ENCODE measurements at regions not wholly inside any gene's neighbourhood (a gene's known extent, or its start where the extent isn't known, plus 50 kb on each side); places are given as distances from the start of the nearest gene placed in this dataset.

DNA sequence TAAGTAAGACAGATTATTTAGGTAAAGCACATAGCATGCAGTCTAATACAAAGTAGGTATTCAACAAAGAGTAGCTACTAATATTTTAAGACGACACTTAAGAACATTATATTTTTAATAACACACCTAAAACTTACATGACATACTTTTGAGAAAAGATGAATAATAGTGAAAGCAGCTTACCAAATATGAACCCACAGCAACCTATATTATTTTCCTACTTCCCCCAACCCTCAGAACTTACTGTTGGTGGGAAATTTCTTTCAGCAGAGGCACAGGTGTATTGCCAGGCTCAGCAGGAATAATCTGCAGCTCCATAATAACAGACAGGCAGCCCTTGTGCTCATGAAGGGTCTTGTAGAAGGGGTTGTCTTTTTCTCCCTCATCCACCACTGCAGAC lies 498.9 kb downstream of the GLUD2 start:
- H3K9me3 ChIP-seq (replicated peaks in 1 of 2; ENCODE audit: control insufficient read depth in 1 of 2, insufficient read depth in 1 of 2, low read length in 2 of 2), result peaks cover 0 to 14% of the 10 kb centered on the region in 2 donors
- no CpG with 5 or more reads among the region's 1 CpG for WGBS (ENCODE audit: insufficient coverage)
- no peaks in the 10 kb centered on the region for H3K79me2 ChIP-seq (ENCODE audit: insufficient read depth, low read length)
- H3K4me2 ChIP-seq (replicated peaks; ENCODE audit: extremely low read depth, low read length, poor library complexity, severe bottlenecking), result no peak overlapping the region
- no peaks in the 10 kb centered on the region for H4K20me1 ChIP-seq (ENCODE audit: insufficient read depth, low read length)
- no peak for DNase-seq
- no peak overlapping the region for H3K9ac ChIP-seq (ENCODE audit: insufficient read depth, low read length, poor library complexity, severe bottlenecking)
- intact Hi-C loops (cut with micrococcal nuclease), result no loop called here
- no peak overlapping the region for H3K27ac Mint-ChIP-seq
- peaks cover 0 to 11% (median 1%) of the 10 kb centered on the region in 7 donors for H3K9me3 Mint-ChIP-seq
- no peaks in the 10 kb centered on the region for H3K27me3 ChIP-seq (ENCODE audit: control insufficient read depth in 2 of 2, insufficient read depth in 2 of 2, low read length in 2 of 2)
- no peak overlapping the region for H3K27ac ChIP-seq (ENCODE audit: low read depth in 1 of 2, low read length in 2 of 2)
- TF ChIP-seq, protein P1, sequence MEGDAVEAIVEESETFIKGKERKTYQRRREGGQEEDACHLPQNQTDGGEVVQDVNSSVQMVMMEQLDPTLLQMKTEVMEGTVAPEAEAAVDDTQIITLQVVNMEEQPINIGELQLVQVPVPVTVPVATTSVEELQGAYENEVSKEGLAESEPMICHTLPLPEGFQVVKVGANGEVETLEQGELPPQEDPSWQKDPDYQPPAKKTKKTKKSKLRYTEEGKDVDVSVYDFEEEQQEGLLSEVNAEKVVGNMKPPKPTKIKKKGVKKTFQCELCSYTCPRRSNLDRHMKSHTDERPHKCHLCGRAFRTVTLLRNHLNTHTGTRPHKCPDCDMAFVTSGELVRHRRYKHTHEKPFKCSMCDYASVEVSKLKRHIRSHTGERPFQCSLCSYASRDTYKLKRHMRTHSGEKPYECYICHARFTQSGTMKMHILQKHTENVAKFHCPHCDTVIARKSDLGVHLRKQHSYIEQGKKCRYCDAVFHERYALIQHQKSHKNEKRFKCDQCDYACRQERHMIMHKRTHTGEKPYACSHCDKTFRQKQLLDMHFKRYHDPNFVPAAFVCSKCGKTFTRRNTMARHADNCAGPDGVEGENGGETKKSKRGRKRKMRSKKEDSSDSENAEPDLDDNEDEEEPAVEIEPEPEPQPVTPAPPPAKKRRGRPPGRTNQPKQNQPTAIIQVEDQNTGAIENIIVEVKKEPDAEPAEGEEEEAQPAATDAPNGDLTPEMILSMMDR (IDR thresholded peaks at IDR 0.05), result no peak
- H3K36me3 ChIP-seq (replicated peaks in 1 of 2; ENCODE audit: control insufficient read depth in 1 of 2, insufficient read depth in 2 of 2, low read length in 2 of 2), result no peaks in the 10 kb centered on the region
- no peak overlapping the region for H3K4me3 Mint-ChIP-seq
- H3K27me3 Mint-ChIP-seq (ENCODE audit: low read depth in 3 of 3), result peaks cover 0 to 2% (median 0%) of the 10 kb centered on the region in 3 donors
- H3K4me3 ChIP-seq (replicated peaks in 1 of 3; ENCODE audit: low read depth in 2 of 3, low read length in 3 of 3), result no peak overlapping the region
- no peak overlapping the region for H2AFZ ChIP-seq (ENCODE audit: insufficient read depth, low read depth, low read length, poor library complexity, severe bottlenecking)
- no peaks in the 10 kb centered on the region for H3K4me1 ChIP-seq (ENCODE audit: control insufficient read depth in 1 of 2, insufficient read depth in 2 of 2, low read length in 2 of 2)
- H3K4me1 Mint-ChIP-seq, result no peaks in the 10 kb centered on the region
- H3K36me3 Mint-ChIP-seq, result no peaks in the 10 kb centered on the region

DNA sequence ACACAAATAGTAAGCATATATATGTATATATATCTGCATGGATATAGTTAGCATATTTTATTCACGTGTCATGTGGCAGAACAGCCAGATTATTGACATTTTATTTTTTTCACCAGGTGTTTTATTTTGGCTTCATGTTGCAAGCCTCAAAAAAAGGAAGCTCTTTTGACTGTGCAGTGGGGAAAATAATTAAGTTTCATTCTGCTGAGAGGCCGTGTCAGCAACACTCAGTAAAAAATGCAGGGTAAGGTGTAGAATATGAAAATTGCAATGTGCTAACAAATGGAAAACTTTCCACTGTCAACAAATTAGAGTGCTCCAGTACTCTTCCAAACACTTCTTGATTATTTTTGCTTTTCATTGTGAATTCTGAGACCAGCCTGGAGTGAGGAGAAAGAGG lies 511.5 kb downstream of the GLUD2 start:
- Mint-ChIP-seq H3K36me3 (no peaks in the 10 kb centered on the region), H3K27me3 (ENCODE audit: low read depth in 3 of 3) (peaks cover 0 to 2% (median 2%) of the 10 kb centered on the region in 3 donors), H3K27ac (peak overlapping the region in 1 of 7 donors; percentile 3), H3K4me1 (peaks cover 4% of the 10 kb centered on the region), H3K4me3 (peak overlapping the region in 1 of 2 donors; percentile 39), H3K9me3 (peaks cover 0 to 3% (median 0%) of the 10 kb centered on the region in 7 donors)
- Histone ChIP-seq H3K4me2 (replicated peaks; ENCODE audit: extremely low read depth, low read length, poor library complexity, severe bottlenecking) (no peak overlapping the region), H3K27ac (ENCODE audit: low read depth in 1 of 2, low read length in 2 of 2) (no peak overlapping the region), H3K79me2 (ENCODE audit: insufficient read depth, low read length) (no peaks in the 10 kb centered on the region), H3K4me3 (replicated peaks in 1 of 3; ENCODE audit: low read depth in 2 of 3, low read length in 3 of 3) (no peak overlapping the region), H3K4me1 (ENCODE audit: control insufficient read depth in 1 of 2, insufficient read depth in 2 of 2, low read length in 2 of 2) (no peaks in the 10 kb centered on the region), H3K36me3 (replicated peaks in 1 of 2; ENCODE audit: control insufficient read depth in 1 of 2, insufficient read depth in 2 of 2, low read length in 2 of 2) (no peaks in the 10 kb centered on the region), H3K9ac (ENCODE audit: insufficient read depth, low read length, poor library complexity, severe bottlenecking) (no peak overlapping the region), H3K27me3 (ENCODE audit: control insufficient read depth in 2 of 2, insufficient read depth in 2 of 2, low read length in 2 of 2) (no peaks in the 10 kb centered on the region), H4K20me1 (ENCODE audit: insufficient read depth, low read length) (no peaks in the 10 kb centered on the region), H2AFZ (ENCODE audit: insufficient read depth, low read depth, low read length, poor library complexity, severe bottlenecking) (no peak overlapping the region), H3K9me3 (replicated peaks in 1 of 2; ENCODE audit: control insufficient read depth in 1 of 2, insufficient read depth in 1 of 2, low read length in 2 of 2) (no peaks in the 10 kb centered on the region)
- WGBS (ENCODE audit: insufficient coverage), result no CpG with 5 or more reads among the region's 2 CpGs
- DNase-seq, result no peak
- TF ChIP-seq, protein P1 (IDR thresholded peaks at IDR 0.05), result no peak
- intact Hi-C loops (cut with micrococcal nuclease), result no loop called here

All from CD14-positive monocyte (primary cell).